HCT116 (cell line): ENCODE measurements at regions not wholly inside any gene's neighbourhood (a gene's known extent, or its start where the extent isn't known, plus 50 kb on each side); places are given as distances from the start of the nearest gene placed in this dataset.

Experiments used
- ATAC-seq: fragments of 200-7000 bp; cut with Tn5 transposase; 2 replicates; pipeline ENCODE4 v1.9.1; 2020; ENCODE audit warnings: mild to moderate bottlenecking, moderate library complexity
- BruUV-seq: library from RNA; stranded (reverse); fragments of 400-500 nt; replicated peaks from 2 replicates; lab custom pipeline; 2021; lab: Mats Ljungman, UMichigan
- CTCF ChIA-PET: fragments of 300-600 bp; sonication (Branson Sonifier 250); formaldehyde crosslinking; loops from one replicate; lab custom pipeline; 2021; ENCODE audit warnings: antibody characterized with exemption; lab: Charles Lee
- POLR2A ChIA-PET: fragments of 300-600, 350-600 bp; sonication (Branson Sonifier 250); formaldehyde crosslinking; loops from one replicate; lab custom pipeline; 2021; ENCODE audit warnings: antibody characterized with exemption; lab: Charles Lee
- RAD21 ChIA-PET, 2 experiments: fragments of 300-600 bp; sonication (Branson Sonifier 250); formaldehyde crosslinking; loops; one replicate each; lab custom pipeline; 2023; ENCODE audit warnings: low total read pairs in 2 of 2; ENCODE audit not compliant: uncharacterized antibody in 2 of 2, unreplicated experiment in 2 of 2, low non-redundant PET in 1 of 2; lab: Charles Lee
- DNase-seq: peaks from one replicate; pipeline ENCODE4 v3.0.0-alpha.2; 2010; ENCODE audit warnings: low read depth, low spot score
- H2AFZ ChIP-seq: fragments of 200-600 bp; shearing (Covaris generic), sonication (generic); 2 replicates; pipeline ENCODE4 v1.6.1; 2017; ENCODE audit warnings: low read depth, mixed run types, mixed read lengths, antibody characterized with exemption, low read length; ENCODE audit not compliant: poor library complexity, severe bottlenecking
- H3K27ac ChIP-seq: 2 replicates; pipeline ENCODE4 v1.5.1; 2012; ENCODE audit warnings: low read depth, low read length
- H3K27me3 ChIP-seq: fragments of 200-600 bp; sonication (generic); 2 replicates; pipeline ENCODE4 v1.6.1; 2016; ENCODE audit warnings: mixed run types, low read length, mixed read lengths; ENCODE audit not compliant: insufficient read depth
- H3K36me3 ChIP-seq, 2 experiments: fragments of 200-500 bp in 1 of 2; fragments of 200-600 bp in 1 of 2; sonication (Bioruptor generic) in 1 of 2; sonication (generic) in 1 of 2; 2 replicates each; pipeline versions ENCODE4 v1.5.1 to v1.6.1; 2014 to 2016; ENCODE audit warnings: low read length in 2 of 2, inconsistent platforms in 1 of 2, mixed read lengths in 1 of 2, mixed run types in 1 of 2; ENCODE audit not compliant: insufficient read depth in 2 of 2, control insufficient read depth in 1 of 2
- H3K4me1 ChIP-seq, 2 experiments: fragments of 200-600 bp in 1 of 2; sonication (generic) in 1 of 2; 2 replicates each; pipeline versions ENCODE4 v1.5.1 to v1.6.1; 2012 to 2017; ENCODE audit warnings: low read length in 2 of 2, inconsistent platforms in 1 of 2, mild to moderate bottlenecking in 1 of 2, mixed read lengths in 1 of 2, mixed run types in 1 of 2, moderate library complexity in 1 of 2; ENCODE audit not compliant: insufficient read depth in 2 of 2, control insufficient read depth in 1 of 2
- H3K4me2 ChIP-seq: fragments of 200-600 bp; sonication (generic); 2 replicates; pipeline ENCODE4 v1.6.1; 2017; ENCODE audit warnings: mixed run types, low read length, mixed read lengths
- H3K4me3 ChIP-seq, 2 experiments: fragments of 200-600 bp in 1 of 2; sonication (generic) in 1 of 2; replicated peaks in 1 of 2; 2 replicates each; pipeline ENCODE4 v1.5.1; 2011 to 2016; ENCODE audit warnings: low read length in 2 of 2, control low read depth in 1 of 2, low read depth in 1 of 2, mild to moderate bottlenecking in 1 of 2, mixed read lengths in 1 of 2, mixed run types in 1 of 2
- H3K79me2 ChIP-seq: fragments of 200-600 bp; sonication (generic); 2 replicates; pipeline ENCODE4 v1.6.1; 2017; ENCODE audit warnings: mild to moderate bottlenecking, mixed run types, low read length, moderate library complexity, mixed read lengths; ENCODE audit not compliant: insufficient read depth
- H3K9ac ChIP-seq: fragments of 200-600 bp; sonication (generic); 2 replicates; pipeline ENCODE4 v1.6.1; 2016; ENCODE audit warnings: low read length, mixed read lengths
- H3K9me2 ChIP-seq: fragments of 200-600 bp; sonication (generic), shearing (Covaris generic); 2 replicates; pipeline ENCODE4 v1.6.1; 2017; ENCODE audit warnings: mixed run types, mild to moderate bottlenecking, moderate library complexity; ENCODE audit not compliant: insufficient read depth
- H3K9me3 ChIP-seq, 2 experiments: fragments of 200-500 bp in 1 of 2; fragments of 200-600 bp in 1 of 2; sonication (Bioruptor generic) in 1 of 2; sonication (generic) in 1 of 2; 2 replicates each; pipeline ENCODE4 v1.6.1; 2014 to 2017; ENCODE audit warnings: low read length in 2 of 2, mixed read lengths in 2 of 2, inconsistent platforms in 1 of 2, low read depth in 1 of 2, mild to moderate bottlenecking in 1 of 2, mixed run types in 1 of 2, moderate library complexity in 1 of 2; ENCODE audit not compliant: control insufficient read depth in 1 of 2, insufficient read depth in 1 of 2
- H4K20me1 ChIP-seq: fragments of 200-600 bp; sonication (generic), shearing (Covaris generic); 2 replicates; pipeline ENCODE4 v1.6.1; 2017; ENCODE audit warnings: mixed run types, mild to moderate bottlenecking, moderate library complexity; ENCODE audit not compliant: insufficient read depth
- CBX3 ChIP-seq: IDR thresholded peaks from 2 replicates; pipeline ENCODE4 v1.6.1; 2012; ENCODE audit warnings: low read depth
- CEBPB ChIP-seq: IDR thresholded peaks from 2 replicates; pipeline ENCODE4 v1.6.1; 2012; ENCODE audit warnings: low read depth
- EGR1 ChIP-seq: IDR thresholded peaks from 2 replicates; pipeline ENCODE4 v1.6.1; 2012; ENCODE audit warnings: low read depth
- ELF1 ChIP-seq: IDR thresholded peaks from 2 replicates; pipeline ENCODE4 v1.6.1; 2012; ENCODE audit warnings: low read depth, borderline replicate concordance
- EZH2 ChIP-seq: fragments of 200-600 bp; sonication (generic); IDR thresholded peaks from 2 replicates; pipeline ENCODE4 v1.6.1; 2017; ENCODE audit warnings: antibody characterized with exemption, mixed run types
- FOSL1 ChIP-seq: IDR thresholded peaks from 2 replicates; pipeline ENCODE4 v1.6.1; 2012; ENCODE audit warnings: low read depth
- JUND ChIP-seq: IDR thresholded peaks from 2 replicates; pipeline ENCODE4 v1.6.1; 2012
- POLR2A ChIP-seq: IDR thresholded peaks from 2 replicates; pipeline ENCODE4 v1.7.0; 2011; ENCODE audit warnings: borderline replicate concordance; ENCODE audit not compliant: insufficient read depth, insufficient read length; ENCODE audit errors: extremely low read depth
- POLR2AphosphoS5 ChIP-seq: IDR thresholded peaks from 2 replicates; pipeline ENCODE4 v1.6.1; 2011; ENCODE audit warnings: mild to moderate bottlenecking, low read depth, low read length, moderate library complexity
- SIN3A ChIP-seq: IDR thresholded peaks from 2 replicates; pipeline ENCODE4 v1.6.1; 2012; ENCODE audit warnings: low read depth
- TCF7L2 ChIP-seq: IDR thresholded peaks from 2 replicates; pipeline ENCODE4 v1.7.0; 2011; ENCODE audit warnings: borderline replicate concordance, inconsistent platforms; ENCODE audit not compliant: insufficient read depth, insufficient read length; ENCODE audit errors: extremely low read depth
- ZFX ChIP-seq: fragments of 450-650 bp; IDR thresholded peaks from 2 replicates; pipeline ENCODE4 v1.6.1; 2017
- ZNF274 ChIP-seq: fragments of 200-500 bp; sonication (Bioruptor generic); IDR thresholded peaks from 2 replicates; pipeline ENCODE4 v1.6.1; 2014; ENCODE audit warnings: mild to moderate bottlenecking, low read depth, low read length, inconsistent platforms
- intact Hi-C: fragments of 100-400 bp; cut with micrococcal nuclease; formaldehyde crosslinking; loops from 2 replicates; pipeline ENCODE4 v1.10.0; 2022
- TF ChIP-seq, protein P1 (sequence below): IDR thresholded peaks from 2 replicates; pipeline ENCODE4 v1.6.1; 2012
- TF ChIP-seq, protein P2 (sequence below): IDR thresholded peaks from 2 replicates; pipeline ENCODE4 v1.6.1; 2012; ENCODE audit warnings: low read depth

DNA sequence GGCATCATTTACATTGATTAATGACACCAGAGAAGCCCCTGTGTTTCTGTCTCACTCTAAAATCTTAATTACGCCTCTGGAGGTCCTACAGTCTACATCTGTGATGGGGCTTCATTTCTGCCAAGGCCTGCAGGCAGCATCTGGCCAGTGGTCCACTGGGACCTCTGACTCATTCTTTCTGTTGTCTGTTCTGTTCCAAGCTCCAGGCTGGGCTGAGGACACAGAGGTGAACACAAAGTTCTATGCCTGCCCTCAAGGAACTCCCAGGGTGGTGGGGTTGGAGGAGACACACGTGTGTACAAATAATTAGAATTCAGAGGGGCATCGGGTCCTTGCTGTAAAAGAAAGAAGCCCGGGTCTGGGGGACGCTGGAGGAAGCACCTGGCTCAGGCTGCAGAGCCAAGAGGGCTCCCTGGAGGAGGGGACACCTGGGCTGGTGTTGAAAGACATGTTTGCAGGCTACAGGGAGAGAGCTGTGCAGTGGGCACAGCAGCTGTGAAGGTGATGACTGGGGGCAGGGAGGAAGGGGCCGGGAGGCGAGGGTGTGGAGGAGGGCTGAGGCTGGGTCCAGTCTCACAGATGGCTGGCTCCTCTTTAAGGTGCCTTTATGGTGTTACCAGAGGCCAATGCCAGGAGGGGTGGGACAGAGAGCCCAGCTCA is 103.3 kb upstream of the PRR23E start:
- H3K4me1 ChIP-seq, result peaks cover 0 to 3% of the 10 kb centered on the region in 2 experiments; a peak in 2 of 4 replicates
- no peaks in the 10 kb centered on the region for H4K20me1 ChIP-seq
- H3K9ac ChIP-seq, result no peak overlapping the region
- no peak for TF ChIP-seq SIN3A
- no peak for TF ChIP-seq EZH2
- TF ChIP-seq ZNF274, result no peak
- no peak for TF ChIP-seq CBX3
- TF ChIP-seq POLR2A, result no peak
- no peak for TF ChIP-seq FOSL1
- TF ChIP-seq JUND, result no peak
- CTCF ChIA-PET, result no interaction called here
- POLR2A ChIA-PET, result no interaction called here
- H3K9me3 ChIP-seq, result no peaks in the 10 kb centered on the region
- no peak for DNase-seq
- H3K4me2 ChIP-seq, result no peak overlapping the region
- no peak overlapping the region for H3K4me3 ChIP-seq
- no peaks in the 10 kb centered on the region for H3K79me2 ChIP-seq
- no TSS peak for BruUV-seq
- no peak for ATAC-seq
- RAD21 ChIA-PET, result no interaction called here
- H3K36me3 ChIP-seq, result no peaks in the 10 kb centered on the region
- no peaks in the 10 kb centered on the region for H3K27me3 ChIP-seq
- intact Hi-C loops, result no loop called here
- H3K9me2 ChIP-seq, result no peaks in the 10 kb centered on the region
- H3K27ac ChIP-seq, result no peak overlapping the region
- no peak overlapping the region for H2AFZ ChIP-seq

DNA sequence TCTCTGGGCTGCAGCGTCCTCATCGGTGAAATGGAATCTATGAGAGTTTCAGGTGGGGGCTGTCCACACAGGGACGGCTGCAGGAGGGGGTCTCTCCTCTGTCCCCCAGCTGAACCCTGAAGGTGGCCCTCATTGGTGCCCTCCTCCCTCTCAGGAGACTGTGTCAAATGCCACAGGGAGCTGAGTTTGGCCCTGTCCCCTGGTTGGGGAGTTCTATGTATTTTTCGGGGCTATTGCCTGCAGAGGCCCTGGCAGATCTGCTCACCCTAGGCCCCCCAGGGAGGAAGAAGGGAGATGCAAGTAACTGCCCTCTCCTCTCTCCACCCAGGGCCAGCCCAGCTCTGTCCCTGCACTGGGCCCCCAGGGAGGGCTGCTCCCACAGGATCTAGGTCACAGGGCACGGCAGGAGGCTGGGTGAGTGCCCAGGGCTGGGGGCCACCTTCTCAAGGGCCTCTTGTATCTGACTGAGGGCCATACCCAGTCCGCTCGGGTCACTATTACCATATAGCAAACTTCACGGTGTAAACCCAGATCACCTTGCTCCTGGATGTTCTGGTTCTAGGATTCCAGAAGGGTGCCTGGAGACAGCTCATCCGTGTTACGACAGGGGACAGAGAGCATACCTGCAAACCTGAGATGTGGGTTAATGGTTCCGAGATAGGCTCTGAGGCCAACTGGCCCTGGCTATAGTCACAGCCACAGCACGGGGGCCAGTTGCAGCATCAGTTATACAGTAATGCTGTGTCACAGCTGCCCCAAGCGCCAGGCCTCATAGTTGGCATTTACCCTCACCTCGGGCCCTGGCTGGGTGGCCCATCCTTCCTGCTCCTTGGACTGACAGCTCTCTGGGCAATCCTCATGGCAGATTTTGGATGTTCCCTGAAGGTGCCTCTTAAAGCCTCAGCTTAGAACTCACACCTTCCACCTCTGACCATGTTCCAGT is 102.4 kb upstream of the PRR23E start:
- H3K36me3 ChIP-seq, result no peaks in the 10 kb centered on the region
- ChIA-PET RAD21 (no interaction called here), CTCF (no interaction called here), POLR2A (no interaction called here)
- no peaks in the 10 kb centered on the region for H3K9me3 ChIP-seq
- H3K9ac ChIP-seq, result no peak overlapping the region
- H3K4me2 ChIP-seq, result no peak overlapping the region
- H3K9me2 ChIP-seq, result no peaks in the 10 kb centered on the region
- H4K20me1 ChIP-seq, result no peaks in the 10 kb centered on the region
- ATAC-seq (no peak), DNase-seq (no peak)
- H3K4me3 ChIP-seq, result no peak overlapping the region
- H3K27ac ChIP-seq, result no peak overlapping the region
- no peaks in the 10 kb centered on the region for H3K79me2 ChIP-seq
- H3K27me3 ChIP-seq, result no peaks in the 10 kb centered on the region
- H3K4me1 ChIP-seq, result peaks cover 0 to 3% of the 10 kb centered on the region in 2 experiments; a peak in 2 of 4 replicates
- intact Hi-C loops, result no loop called here
- no peak overlapping the region for H2AFZ ChIP-seq
- BruUV-seq, result no TSS peak
- TF ChIP-seq ZFX (no peak), ZNF274 (no peak), POLR2AphosphoS5 (no peak), CEBPB (no peak), EZH2 (no peak), EGR1 (no peak), TCF7L2 (no peak), ELF1 (no peak)
- TF ChIP-seq, protein P1, sequence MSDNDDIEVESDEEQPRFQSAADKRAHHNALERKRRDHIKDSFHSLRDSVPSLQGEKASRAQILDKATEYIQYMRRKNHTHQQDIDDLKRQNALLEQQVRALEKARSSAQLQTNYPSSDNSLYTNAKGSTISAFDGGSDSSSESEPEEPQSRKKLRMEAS, result no peak
- TF ChIP-seq, protein P2, sequence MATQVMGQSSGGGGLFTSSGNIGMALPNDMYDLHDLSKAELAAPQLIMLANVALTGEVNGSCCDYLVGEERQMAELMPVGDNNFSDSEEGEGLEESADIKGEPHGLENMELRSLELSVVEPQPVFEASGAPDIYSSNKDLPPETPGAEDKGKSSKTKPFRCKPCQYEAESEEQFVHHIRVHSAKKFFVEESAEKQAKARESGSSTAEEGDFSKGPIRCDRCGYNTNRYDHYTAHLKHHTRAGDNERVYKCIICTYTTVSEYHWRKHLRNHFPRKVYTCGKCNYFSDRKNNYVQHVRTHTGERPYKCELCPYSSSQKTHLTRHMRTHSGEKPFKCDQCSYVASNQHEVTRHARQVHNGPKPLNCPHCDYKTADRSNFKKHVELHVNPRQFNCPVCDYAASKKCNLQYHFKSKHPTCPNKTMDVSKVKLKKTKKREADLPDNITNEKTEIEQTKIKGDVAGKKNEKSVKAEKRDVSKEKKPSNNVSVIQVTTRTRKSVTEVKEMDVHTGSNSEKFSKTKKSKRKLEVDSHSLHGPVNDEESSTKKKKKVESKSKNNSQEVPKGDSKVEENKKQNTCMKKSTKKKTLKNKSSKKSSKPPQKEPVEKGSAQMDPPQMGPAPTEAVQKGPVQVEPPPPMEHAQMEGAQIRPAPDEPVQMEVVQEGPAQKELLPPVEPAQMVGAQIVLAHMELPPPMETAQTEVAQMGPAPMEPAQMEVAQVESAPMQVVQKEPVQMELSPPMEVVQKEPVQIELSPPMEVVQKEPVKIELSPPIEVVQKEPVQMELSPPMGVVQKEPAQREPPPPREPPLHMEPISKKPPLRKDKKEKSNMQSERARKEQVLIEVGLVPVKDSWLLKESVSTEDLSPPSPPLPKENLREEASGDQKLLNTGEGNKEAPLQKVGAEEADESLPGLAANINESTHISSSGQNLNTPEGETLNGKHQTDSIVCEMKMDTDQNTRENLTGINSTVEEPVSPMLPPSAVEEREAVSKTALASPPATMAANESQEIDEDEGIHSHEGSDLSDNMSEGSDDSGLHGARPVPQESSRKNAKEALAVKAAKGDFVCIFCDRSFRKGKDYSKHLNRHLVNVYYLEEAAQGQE, result no peak
